ENCODE measurements at regions not wholly inside any gene's neighbourhood (a gene's known extent, or its start where the extent isn't known, plus 50 kb on each side); places are given as distances from the start of the nearest gene placed in this dataset.

- DNase-seq (ENCODE audit: low read depth), result no peak
Measured at GRCh38 chr4:17296921-17297890, 214.7 kb downstream of the QDPR start.

GRCh38 chr4:17293901-17294300 is 218.0 kb downstream of the QDPR start:
- DNase-seq (ENCODE audit: low read depth), result no peak

GRCh38 chr4:17288151-17288550 is 223.7 kb downstream of the QDPR start:
- DNase-seq (ENCODE audit: low read depth), result no peak

GRCh38 chr4:17286752-17287460 is 225.0 kb downstream of the QDPR start:
- no peak for DNase-seq (ENCODE audit: low read depth)

- DNase-seq (ENCODE audit: low read depth), result no peak
Measured at GRCh38 chr4:17285747-17286146, 226.1 kb downstream of the QDPR start.

GRCh38 chr4:17284323-17285175 is 227.3 kb downstream of the QDPR start:
- no peak for DNase-seq (ENCODE audit: low read depth)

GRCh38 chr4:17283832-17284231 is 228.1 kb downstream of the QDPR start:
- no peak for DNase-seq (ENCODE audit: low read depth)

GRCh38 chr4:17283251-17283650 is 228.6 kb downstream of the QDPR start:
- DNase-seq (ENCODE audit: low read depth), result no peak

- no peak for DNase-seq (ENCODE audit: low read depth)
Measured at GRCh38 chr4:17280261-17281018, 231.4 kb downstream of the QDPR start.

- no peak for DNase-seq (ENCODE audit: low read depth)
Measured at GRCh38 chr4:17276776-17277175, 235.1 kb downstream of the QDPR start.

GRCh38 chr4:17275836-17276235 is 236.1 kb downstream of the QDPR start:
- DNase-seq (ENCODE audit: low read depth), result no peak

- DNase-seq (ENCODE audit: low read depth), result no peak
Measured at GRCh38 chr4:17273047-17273446, 238.8 kb downstream of the QDPR start.

- DNase-seq (ENCODE audit: low read depth), result no peak
Measured at GRCh38 chr4:17272154-17272553, 239.7 kb downstream of the QDPR start.

GRCh38 chr4:17265653-17266052 is 246.2 kb downstream of the QDPR start:
- DNase-seq (ENCODE audit: low read depth), result no peak

GRCh38 chr4:17265139-17265538 is 246.8 kb downstream of the QDPR start:
- DNase-seq (ENCODE audit: low read depth), result no peak

GRCh38 chr4:17260166-17260907 is 251.6 kb downstream of the QDPR start:
- no peak for DNase-seq (ENCODE audit: low read depth)

GRCh38 chr4:17258106-17258505 is 253.8 kb downstream of the QDPR start:
- DNase-seq (ENCODE audit: low read depth), result no peak

GRCh38 chr4:17252131-17252530 is 259.8 kb downstream of the QDPR start:
- DNase-seq (ENCODE audit: low read depth), result no peak

GRCh38 chr4:17251101-17251500 is 260.8 kb downstream of the QDPR start:
- no peak for DNase-seq (ENCODE audit: low read depth)

- no peak for DNase-seq (ENCODE audit: low read depth)
Measured at GRCh38 chr4:17250591-17250990, 261.3 kb downstream of the QDPR start.

GRCh38 chr4:17246656-17247055 is 265.2 kb downstream of the QDPR start:
- no peak for DNase-seq (ENCODE audit: low read depth)

All from stimulated activated CD8-positive, alpha-beta memory T cell treated with anti-CD3 and anti-CD28 coated beads, Interleukin-12 subunit alpha, Interleukin-12 subunit beta, amount 100 ng/mL, for 1 hour (primary cell).